ENCODE measurements at regions not wholly inside any gene's neighbourhood (a gene's known extent, or its start where the extent isn't known, plus 50 kb on each side); places are given as distances from the start of the nearest gene placed in this dataset.
"Not testable (repeated sequence)": the region's sequence is repeated elsewhere in the genome, so short reads cannot be mapped to it uniquely, and the experiment has no call there.

- H3K9me3 ChIP-seq (ENCODE audit: control insufficient read depth in 2 of 2, insufficient read depth in 1 of 2, low read length in 1 of 2); H3K4me3 ChIP-seq (ENCODE audit: low read length in 2 of 2); H3K4me1 ChIP-seq (ENCODE audit: control insufficient read depth in 2 of 2, insufficient read depth in 2 of 2, low read length in 2 of 2); H3K27ac ChIP-seq (ENCODE audit: low read depth in 1 of 2, low read length in 1 of 2); H3K36me3 ChIP-seq (ENCODE audit: control insufficient read depth in 2 of 2, insufficient read depth in 2 of 2, low read length in 1 of 2); DNase-seq (ENCODE audit: low read depth in 6 of 9, low spot score in 9 of 9); H3K27me3 ChIP-seq (ENCODE audit: control insufficient read depth in 2 of 2, insufficient read depth in 1 of 2, low read length in 1 of 2): not testable (repeated sequence)
- 80% methylated on average over 6 of the region's 6 CpGs for WGBS
Measured at GRCh38 chr7:125061083-125061745, 131.6 kb upstream of the POT1 start.

DNA sequence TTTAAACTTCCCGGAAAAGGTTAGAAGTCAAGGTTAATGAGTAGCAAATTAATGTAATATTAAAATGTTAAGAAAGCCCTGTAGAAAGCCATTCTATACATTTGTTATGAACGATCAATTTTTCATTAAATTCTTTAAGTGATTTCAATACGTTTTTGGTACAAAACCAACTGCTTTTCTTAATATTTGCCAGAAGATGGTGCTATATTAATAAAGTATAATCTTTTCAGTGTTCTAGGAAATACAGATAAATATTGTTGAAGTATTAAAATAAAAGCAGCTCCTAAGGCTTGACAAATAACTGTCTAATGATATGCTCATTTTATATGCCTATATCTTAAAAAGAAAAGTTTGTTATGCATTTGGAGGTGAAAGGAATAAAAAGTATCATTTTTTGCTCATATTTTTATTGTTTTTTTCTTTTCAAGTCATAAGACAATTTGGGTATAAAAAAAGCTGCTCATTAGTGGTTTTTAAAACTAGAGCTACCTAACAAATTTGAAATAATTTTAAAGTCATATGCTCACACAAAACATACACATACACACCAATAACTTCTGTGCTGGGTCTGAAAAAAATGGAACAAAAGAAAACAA, 130.3 kb upstream of the POT1 start:
- Histone ChIP-seq H3K4me1 (ENCODE audit: control insufficient read depth in 2 of 2, insufficient read depth in 2 of 2, low read length in 2 of 2) (no peaks in the 10 kb centered on the region), H3K27ac (ENCODE audit: low read depth in 1 of 2, low read length in 1 of 2) (no peak overlapping the region), H3K4me3 (ENCODE audit: low read length in 2 of 2) (no peak overlapping the region), H3K9me3 (ENCODE audit: control insufficient read depth in 2 of 2, insufficient read depth in 1 of 2, low read length in 1 of 2) (no peaks in the 10 kb centered on the region), H3K27me3 (ENCODE audit: control insufficient read depth in 2 of 2, insufficient read depth in 1 of 2, low read length in 1 of 2) (no peaks in the 10 kb centered on the region), H3K36me3 (ENCODE audit: control insufficient read depth in 2 of 2, insufficient read depth in 2 of 2, low read length in 1 of 2) (no peaks in the 10 kb centered on the region)
- 45% methylated on average over 3 of the region's 3 CpGs for WGBS
- DNase-seq (ENCODE audit: low read depth in 6 of 9, low spot score in 9 of 9), result no peak

DNA sequence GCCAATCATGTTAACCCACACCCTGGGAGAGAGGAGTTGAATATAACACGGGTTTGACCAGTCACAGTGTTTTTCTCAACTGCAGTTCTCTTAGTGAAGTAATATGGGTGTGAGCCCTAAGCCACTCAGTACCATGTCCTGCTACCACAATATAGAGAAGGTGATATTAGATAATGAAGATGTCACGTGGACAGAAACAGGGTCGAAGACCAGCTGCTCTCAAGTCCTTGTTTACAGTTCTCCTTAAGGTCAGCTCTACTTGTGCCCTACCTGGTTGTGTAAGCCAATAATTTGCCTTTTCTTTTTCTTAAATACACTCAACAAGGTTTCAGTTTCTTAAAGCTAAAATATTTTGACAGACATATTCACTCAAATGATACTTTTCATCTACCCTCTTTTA, 128.3 kb upstream of the POT1 start:
- Histone ChIP-seq H3K4me1 (ENCODE audit: control insufficient read depth in 2 of 2, insufficient read depth in 2 of 2, low read length in 2 of 2) (no peaks in the 10 kb centered on the region), H3K27ac (ENCODE audit: low read depth in 1 of 2, low read length in 1 of 2) (no peak overlapping the region), H3K9me3 (ENCODE audit: control insufficient read depth in 2 of 2, insufficient read depth in 1 of 2, low read length in 1 of 2) (no peaks in the 10 kb centered on the region), H3K27me3 (ENCODE audit: control insufficient read depth in 2 of 2, insufficient read depth in 1 of 2, low read length in 1 of 2) (no peaks in the 10 kb centered on the region), H3K4me3 (ENCODE audit: low read length in 2 of 2) (no peak overlapping the region), H3K36me3 (ENCODE audit: control insufficient read depth in 2 of 2, insufficient read depth in 2 of 2, low read length in 1 of 2) (no peaks in the 10 kb centered on the region)
- no peak for DNase-seq (ENCODE audit: low read depth in 6 of 9, low spot score in 9 of 9)
- WGBS, result 90% methylated on average over 3 of the region's 3 CpGs

- Histone ChIP-seq H3K36me3 (ENCODE audit: control insufficient read depth in 2 of 2, insufficient read depth in 2 of 2, low read length in 1 of 2) (no peaks in the 10 kb centered on the region), H3K27me3 (ENCODE audit: control insufficient read depth in 2 of 2, insufficient read depth in 1 of 2, low read length in 1 of 2) (no peaks in the 10 kb centered on the region), H3K4me3 (ENCODE audit: low read length in 2 of 2) (no peak overlapping the region)
Measured at GRCh38 chr7:125055376-125055775, 125.8 kb upstream of the POT1 start.

GRCh38 chr7:125046767-125047166, 117.1 kb upstream of the POT1 start:
- no peak for DNase-seq (ENCODE audit: low read depth in 6 of 9, low spot score in 9 of 9)

More at GRCh38 chr7:125055376-125055775, 125.8 kb upstream of the POT1 start:
- Histone ChIP-seq H3K9me3 (ENCODE audit: control insufficient read depth in 2 of 2, insufficient read depth in 1 of 2, low read length in 1 of 2) (no peaks in the 10 kb centered on the region), H3K27ac (ENCODE audit: low read depth in 1 of 2, low read length in 1 of 2) (no peak overlapping the region), H3K4me1 (ENCODE audit: control insufficient read depth in 2 of 2, insufficient read depth in 2 of 2, low read length in 2 of 2) (no peaks in the 10 kb centered on the region)
- DNase-seq (ENCODE audit: low read depth in 6 of 9, low spot score in 9 of 9), result no peak

DNA sequence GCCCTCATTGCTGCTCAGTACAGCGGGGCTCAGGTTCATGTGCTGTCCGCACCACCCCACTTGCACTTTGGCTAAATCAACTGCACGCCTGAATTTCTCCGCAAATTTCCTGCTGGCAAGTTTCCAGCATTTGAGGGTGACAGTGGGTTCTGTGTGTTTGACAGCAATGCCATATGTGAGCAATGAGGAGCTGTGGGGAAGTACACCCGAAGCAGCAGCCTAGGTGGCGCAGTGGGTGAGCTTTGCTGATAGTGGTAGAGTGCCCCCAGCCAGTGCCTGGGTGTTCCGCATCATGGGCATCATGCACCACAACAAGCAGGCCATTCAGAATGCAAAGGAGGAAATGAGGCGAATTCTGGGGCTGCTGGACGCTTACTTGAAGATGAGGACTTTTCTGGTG, 103.9 kb upstream of the POT1 start:
- 92% methylated on average over 9 of the region's 9 CpGs for WGBS
- Histone ChIP-seq H3K4me1 (ENCODE audit: control insufficient read depth in 2 of 2, insufficient read depth in 2 of 2, low read length in 2 of 2) (no peaks in the 10 kb centered on the region), H3K36me3 (ENCODE audit: control insufficient read depth in 2 of 2, insufficient read depth in 2 of 2, low read length in 1 of 2) (no peaks in the 10 kb centered on the region), H3K27ac (ENCODE audit: low read depth in 1 of 2, low read length in 1 of 2) (no peak overlapping the region), H3K4me3 (ENCODE audit: low read length in 2 of 2) (no peak overlapping the region), H3K27me3 (ENCODE audit: control insufficient read depth in 2 of 2, insufficient read depth in 1 of 2, low read length in 1 of 2) (no peaks in the 10 kb centered on the region), H3K9me3 (ENCODE audit: control insufficient read depth in 2 of 2, insufficient read depth in 1 of 2, low read length in 1 of 2) (no peaks in the 10 kb centered on the region)
- DNase-seq (ENCODE audit: low read depth in 6 of 9, low spot score in 9 of 9), result no peak

More at GRCh38 chr7:125046767-125047166, 117.1 kb upstream of the POT1 start:
- Histone ChIP-seq H3K9me3 (ENCODE audit: control insufficient read depth in 2 of 2, insufficient read depth in 1 of 2, low read length in 1 of 2) (no peaks in the 10 kb centered on the region), H3K4me3 (ENCODE audit: low read length in 2 of 2) (no peak overlapping the region), H3K27ac (ENCODE audit: low read depth in 1 of 2, low read length in 1 of 2) (no peak overlapping the region), H3K36me3 (ENCODE audit: control insufficient read depth in 2 of 2, insufficient read depth in 2 of 2, low read length in 1 of 2) (no peaks in the 10 kb centered on the region), H3K27me3 (ENCODE audit: control insufficient read depth in 2 of 2, insufficient read depth in 1 of 2, low read length in 1 of 2) (no peaks in the 10 kb centered on the region), H3K4me1 (ENCODE audit: control insufficient read depth in 2 of 2, insufficient read depth in 2 of 2, low read length in 2 of 2) (no peaks in the 10 kb centered on the region)
- 96% methylated on average over 6 of the region's 6 CpGs for WGBS

DNA sequence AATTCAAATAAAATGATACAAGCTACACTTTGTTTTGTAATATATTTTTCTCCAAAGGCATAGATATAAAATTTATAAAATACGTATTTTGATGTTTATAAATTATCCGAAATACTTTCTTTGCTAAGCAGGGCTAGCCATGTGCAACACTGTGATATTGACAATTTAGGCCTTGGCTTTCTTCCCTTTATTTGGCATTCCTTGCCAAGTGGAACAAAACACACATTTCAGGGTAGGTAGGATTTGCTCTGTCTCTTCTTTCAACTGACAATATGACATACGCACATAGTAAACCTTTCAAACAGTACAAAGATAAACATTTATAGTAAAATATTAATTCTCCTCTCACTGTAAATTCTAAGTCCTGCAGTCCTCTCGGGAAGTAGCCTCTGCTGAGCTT, 103.3 kb upstream of the POT1 start:
- Histone ChIP-seq H3K27ac (ENCODE audit: low read depth in 1 of 2, low read length in 1 of 2) (no peak overlapping the region), H3K9me3 (ENCODE audit: control insufficient read depth in 2 of 2, insufficient read depth in 1 of 2, low read length in 1 of 2) (no peaks in the 10 kb centered on the region), H3K36me3 (ENCODE audit: control insufficient read depth in 2 of 2, insufficient read depth in 2 of 2, low read length in 1 of 2) (no peaks in the 10 kb centered on the region), H3K27me3 (ENCODE audit: control insufficient read depth in 2 of 2, insufficient read depth in 1 of 2, low read length in 1 of 2) (no peaks in the 10 kb centered on the region), H3K4me3 (ENCODE audit: low read length in 2 of 2) (no peak overlapping the region), H3K4me1 (ENCODE audit: control insufficient read depth in 2 of 2, insufficient read depth in 2 of 2, low read length in 2 of 2) (no peaks in the 10 kb centered on the region)
- WGBS, result 67% methylated on average over 4 of the region's 4 CpGs
- no peak for DNase-seq (ENCODE audit: low read depth in 6 of 9, low spot score in 9 of 9)

- DNase-seq (ENCODE audit: low read depth in 6 of 9, low spot score in 9 of 9), result no peak
- Histone ChIP-seq H3K36me3 (ENCODE audit: control insufficient read depth in 2 of 2, insufficient read depth in 2 of 2, low read length in 1 of 2) (no peaks in the 10 kb centered on the region), H3K27me3 (ENCODE audit: control insufficient read depth in 2 of 2, insufficient read depth in 1 of 2, low read length in 1 of 2) (no peaks in the 10 kb centered on the region), H3K9me3 (ENCODE audit: control insufficient read depth in 2 of 2, insufficient read depth in 1 of 2, low read length in 1 of 2) (no peaks in the 10 kb centered on the region), H3K27ac (ENCODE audit: low read depth in 1 of 2, low read length in 1 of 2) (no peak overlapping the region), H3K4me3 (ENCODE audit: low read length in 2 of 2) (no peak overlapping the region), H3K4me1 (ENCODE audit: control insufficient read depth in 2 of 2, insufficient read depth in 2 of 2, low read length in 2 of 2) (no peaks in the 10 kb centered on the region)
- WGBS, result 92% methylated on average over 4 of the region's 4 CpGs
Measured at GRCh38 chr7:125030756-125031387, 101.2 kb upstream of the POT1 start.

DNA sequence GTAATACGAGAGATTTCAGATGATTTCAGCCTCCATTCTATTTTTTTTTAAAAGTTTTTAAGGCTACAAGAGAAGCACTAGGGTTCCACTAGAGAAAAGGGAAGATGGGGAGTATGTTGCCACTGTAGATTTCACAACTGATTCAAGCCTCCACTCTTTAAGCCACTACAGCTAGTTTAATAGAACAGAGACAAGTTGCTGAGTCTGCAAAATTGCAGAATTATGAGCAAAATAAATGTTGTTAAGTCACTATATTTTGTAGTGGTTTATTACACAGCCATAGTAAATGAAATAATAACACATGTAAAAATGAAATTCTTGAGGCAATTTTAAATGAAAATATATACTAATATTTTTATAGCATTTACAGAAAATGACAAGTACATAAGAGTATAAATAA, 96.0 kb upstream of the POT1 start:
- WGBS, result 86% methylated on average over 1 of the region's 1 CpG
- H3K9me3 ChIP-seq (ENCODE audit: control insufficient read depth in 2 of 2, insufficient read depth in 1 of 2, low read length in 1 of 2), result no peaks in the 10 kb centered on the region
- H3K4me3 ChIP-seq (ENCODE audit: low read length in 2 of 2), result no peak overlapping the region
- no peaks in the 10 kb centered on the region for H3K27me3 ChIP-seq (ENCODE audit: control insufficient read depth in 2 of 2, insufficient read depth in 1 of 2, low read length in 1 of 2)
- no peak overlapping the region for H3K27ac ChIP-seq (ENCODE audit: low read depth in 1 of 2, low read length in 1 of 2)
- H3K36me3 ChIP-seq (ENCODE audit: control insufficient read depth in 2 of 2, insufficient read depth in 2 of 2, low read length in 1 of 2), result no peaks in the 10 kb centered on the region
- no peaks in the 10 kb centered on the region for H3K4me1 ChIP-seq (ENCODE audit: control insufficient read depth in 2 of 2, insufficient read depth in 2 of 2, low read length in 2 of 2)
- DNase-seq (ENCODE audit: low read depth in 6 of 9, low spot score in 9 of 9), result no peak

All from thymus (tissue), 11 donors.